NB4 (cell line): ENCODE measurements at regions not wholly inside any gene's neighbourhood (a gene's known extent, or its start where the extent isn't known, plus 50 kb on each side); places are given as distances from the start of the nearest gene placed in this dataset.

Source experiments
- CTCF ChIP-seq: IDR thresholded peaks from one replicate; pipeline ENCODE4 v1.5.1; 2012; ENCODE audit warnings: low read depth, low read length
- POLR2A ChIP-seq: IDR thresholded peaks from 2 replicates; pipeline ENCODE4 v1.6.1; 2011; ENCODE audit warnings: mild to moderate bottlenecking; ENCODE audit not compliant: insufficient read length; ENCODE audit errors: extremely low read depth

GRCh38 chr13:58795715-58796114 lies 1164.2 kb downstream of the PCDH17 start:
- no peak for TF ChIP-seq CTCF
- no peak for TF ChIP-seq POLR2A
